HG03060 (cell line): ENCODE measurements at regions not wholly inside any gene's neighbourhood (a gene's known extent, or its start where the extent isn't known, plus 50 kb on each side); places are given as distances from the start of the nearest gene placed in this dataset.
"Not testable (repeated sequence)": the region's sequence is repeated elsewhere in the genome, so short reads cannot be mapped to it uniquely, and the experiment has no call there.

Experiments
- ATAC-seq: cut with Tn5 transposase; IDR thresholded peaks from one replicate; pipeline ENCODE4 v1.9.1; 2021; ENCODE audit warnings: low read depth, moderate number of reproducible peaks; ENCODE audit not compliant: unreplicated experiment

GRCh38 chr6:120553353-120553752 is 780.9 kb downstream of the TBC1D32 start:
- ATAC-seq: no peak

DNA sequence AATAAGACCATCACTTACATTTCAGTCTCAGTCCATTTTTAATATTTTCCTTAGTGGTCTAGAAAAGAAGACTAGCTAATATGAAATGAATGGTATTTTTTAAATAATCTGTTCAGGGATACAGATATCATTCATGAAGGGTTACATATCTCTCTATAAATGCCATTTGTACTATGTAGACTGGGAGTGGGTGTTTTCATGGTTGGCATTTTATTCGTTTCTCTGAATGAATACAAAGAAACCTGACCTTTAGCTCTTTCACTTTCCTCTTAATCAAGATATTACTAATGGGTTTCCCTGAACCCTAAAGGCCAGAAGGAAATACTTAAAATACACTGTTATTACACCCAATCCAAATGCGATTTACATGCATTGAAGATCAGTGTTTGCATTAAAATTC is 788.9 kb downstream of the TBC1D32 start:
- no peak for ATAC-seq

GRCh38 chr6:120534954-120535353 is 799.3 kb downstream of the TBC1D32 start:
- ATAC-seq: no peak

DNA sequence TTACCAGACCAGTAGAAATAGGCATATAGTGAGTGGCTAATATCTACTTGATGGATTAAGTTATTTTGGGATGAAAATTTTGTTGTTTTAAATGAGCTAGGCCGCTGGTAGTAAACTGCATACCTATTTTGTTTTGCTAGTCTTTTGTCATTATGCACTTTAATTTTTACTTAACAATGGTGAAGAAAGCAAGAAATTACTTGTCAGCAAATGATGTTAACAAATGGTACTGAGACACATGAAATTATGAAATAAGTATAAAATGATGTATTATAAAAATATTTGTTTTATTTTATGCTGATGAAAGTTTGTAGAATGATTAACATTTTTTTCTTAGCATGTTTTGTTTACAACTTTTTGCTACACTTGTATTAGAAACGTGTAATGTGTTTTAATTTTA is 807.7 kb downstream of the TBC1D32 start:
- ATAC-seq: no peak

DNA sequence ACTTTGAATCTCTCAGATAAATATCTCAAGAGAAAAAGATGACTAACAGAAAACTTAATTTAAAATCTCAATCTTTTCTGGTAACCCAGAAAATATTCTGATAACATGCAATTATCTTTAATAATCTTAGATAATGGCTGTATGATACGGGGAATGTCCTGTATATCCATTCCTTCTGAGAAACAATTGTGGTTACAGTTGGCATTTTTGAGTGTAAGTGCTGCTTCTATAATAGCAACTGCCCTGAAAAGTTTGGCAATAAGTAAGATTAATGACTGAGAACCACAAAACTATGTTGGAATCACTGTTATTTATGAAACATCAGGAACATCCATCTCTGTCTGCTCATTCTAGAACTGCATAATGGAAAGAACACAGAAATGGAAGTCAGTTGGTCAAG is 819.7 kb downstream of the TBC1D32 start:
- no peak for ATAC-seq

GRCh38 chr6:120511712-120512111 is 822.6 kb downstream of the TBC1D32 start:
- no peak for ATAC-seq

DNA sequence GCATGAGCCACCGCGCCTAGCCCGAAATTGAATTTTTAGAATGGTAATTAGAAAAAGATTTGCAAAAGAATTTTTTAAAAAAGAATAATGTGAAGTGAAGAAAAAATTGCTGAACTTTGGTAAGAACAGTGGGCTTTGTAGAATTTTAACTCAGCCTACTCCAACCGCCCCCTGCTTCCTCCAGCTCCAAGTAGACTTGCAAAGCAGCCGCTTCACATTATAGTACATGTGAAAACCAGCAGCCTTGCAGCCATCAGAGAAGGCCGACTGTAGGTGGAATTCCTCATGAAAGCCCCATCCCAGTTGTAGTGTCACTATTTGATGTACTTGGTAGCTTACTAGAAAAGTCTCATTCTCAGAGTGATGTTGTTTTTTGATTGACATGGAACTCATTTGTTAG is 835.6 kb downstream of the TBC1D32 start:
- ATAC-seq: no peak

DNA sequence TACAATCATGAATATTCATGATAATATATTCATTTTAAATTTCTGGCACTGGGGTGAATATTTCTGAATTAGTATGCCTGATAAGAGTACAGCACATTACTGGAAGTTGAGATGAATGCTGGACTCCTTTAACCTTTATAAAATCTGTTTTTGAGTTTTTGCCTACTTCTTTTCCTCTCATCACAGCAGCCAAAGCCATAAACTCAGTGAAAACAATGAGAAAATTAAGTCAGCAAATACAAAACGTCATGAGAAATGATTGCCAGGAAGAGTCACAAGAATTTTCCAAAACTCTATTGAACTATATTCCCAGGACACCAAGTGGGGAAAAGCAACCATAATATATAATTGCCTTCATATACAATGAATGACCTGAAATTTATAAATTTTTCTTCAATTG is 837.6 kb downstream of the TBC1D32 start:
- no peak for ATAC-seq

- ATAC-seq: no peak
These were observed 840.8 kb downstream of the TBC1D32 start for GRCh38 chr6:120493505-120493904.

DNA sequence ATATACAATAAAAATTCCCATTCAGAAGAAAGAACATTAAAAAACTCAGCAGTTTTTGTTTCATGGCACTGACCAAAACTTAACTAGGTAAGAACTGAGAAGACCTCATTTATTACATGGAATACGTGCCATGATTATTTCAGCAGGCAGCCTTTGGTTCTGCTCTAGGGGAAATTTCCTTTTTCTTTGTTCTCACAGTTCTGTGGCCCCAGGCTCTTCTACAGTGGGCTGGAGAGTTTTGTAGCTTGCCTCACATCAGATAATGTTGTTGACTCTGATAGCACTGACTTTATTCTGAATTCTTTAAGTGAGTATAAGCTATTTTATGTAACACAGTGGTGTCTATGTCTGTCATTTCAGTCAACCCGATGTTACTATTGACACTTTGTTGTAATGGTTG is 844.3 kb downstream of the TBC1D32 start:
- ATAC-seq: no peak

GRCh38 chr6:120484146-120484545 is 850.1 kb downstream of the TBC1D32 start:
- no peak for ATAC-seq

DNA sequence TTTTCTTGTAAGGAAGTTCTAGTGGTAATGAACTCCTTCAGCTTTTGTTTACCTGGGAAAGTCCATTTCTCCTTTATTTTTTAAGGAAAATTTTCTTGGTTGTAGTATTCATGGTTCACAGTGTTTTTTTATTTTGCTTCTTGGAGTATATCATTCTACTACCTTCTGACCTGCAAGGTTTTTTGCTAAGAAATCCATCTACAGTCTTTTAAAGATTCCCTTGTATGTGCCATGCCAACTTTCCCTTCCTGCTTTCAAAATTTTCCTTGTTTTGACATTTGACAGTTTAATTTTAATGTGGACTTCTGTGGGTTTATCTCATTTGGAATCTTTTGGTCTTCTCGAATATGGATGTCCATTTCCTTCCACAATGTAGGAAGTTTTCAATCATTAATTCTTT is 855.6 kb downstream of the TBC1D32 start:
- ATAC-seq: no peak

DNA sequence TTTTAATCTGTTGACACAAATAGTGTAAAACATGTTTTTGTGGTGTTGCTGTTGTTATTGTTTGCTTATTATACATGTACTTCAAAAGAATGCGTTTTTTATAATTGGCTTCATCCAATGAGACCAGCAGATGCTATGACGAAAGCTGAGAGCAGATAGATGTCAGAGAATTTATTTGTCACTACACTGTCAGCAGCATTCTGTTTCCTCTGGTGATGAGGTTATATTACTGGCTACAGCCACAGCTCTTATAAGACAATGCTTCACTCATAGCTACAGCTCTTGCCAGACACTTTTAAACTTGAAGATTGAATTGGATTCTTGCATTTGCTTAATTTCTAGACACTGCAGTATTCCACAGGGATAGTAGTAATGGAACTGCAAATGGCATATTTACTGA is 860.5 kb downstream of the TBC1D32 start:
- no peak for ATAC-seq

GRCh38 chr6:120468486-120468885 is 865.8 kb downstream of the TBC1D32 start:
- ATAC-seq: no peak

GRCh38 chr6:120451508-120451907 is 882.8 kb downstream of the TBC1D32 start:
- no peak for ATAC-seq

- ATAC-seq: no peak
These were observed 886.7 kb downstream of the TBC1D32 start for GRCh38 chr6:120447605-120448004.

- not testable (repeated sequence) for ATAC-seq
These were observed 901.4 kb downstream of the TBC1D32 start for GRCh38 chr6:120432840-120433239.

- ATAC-seq: no peak
These were observed 902.4 kb downstream of the TBC1D32 start for GRCh38 chr6:120431841-120432240.

DNA sequence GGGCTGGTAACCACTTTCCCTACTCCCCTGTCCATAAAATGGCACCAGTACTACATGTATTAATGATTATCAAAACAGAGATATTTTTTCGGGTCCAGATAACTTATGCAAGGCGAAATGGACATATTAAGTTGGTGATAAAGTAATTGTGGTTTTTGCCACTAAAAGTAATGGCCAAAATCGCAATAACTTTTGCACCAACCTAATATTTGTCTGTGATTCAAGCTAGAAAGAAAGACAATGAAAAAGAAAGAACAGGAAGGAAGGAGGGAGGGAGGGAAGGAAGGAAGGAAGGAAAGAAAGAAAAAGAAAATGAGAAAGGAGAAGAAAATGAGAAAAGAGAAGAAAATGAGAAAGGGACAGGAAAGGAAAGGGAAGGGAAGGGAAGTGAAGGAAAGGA is 922.9 kb downstream of the TBC1D32 start:
- no peak for ATAC-seq

- ATAC-seq: no peak
These were observed 923.7 kb downstream of the TBC1D32 start for GRCh38 chr6:120410586-120410985.

DNA sequence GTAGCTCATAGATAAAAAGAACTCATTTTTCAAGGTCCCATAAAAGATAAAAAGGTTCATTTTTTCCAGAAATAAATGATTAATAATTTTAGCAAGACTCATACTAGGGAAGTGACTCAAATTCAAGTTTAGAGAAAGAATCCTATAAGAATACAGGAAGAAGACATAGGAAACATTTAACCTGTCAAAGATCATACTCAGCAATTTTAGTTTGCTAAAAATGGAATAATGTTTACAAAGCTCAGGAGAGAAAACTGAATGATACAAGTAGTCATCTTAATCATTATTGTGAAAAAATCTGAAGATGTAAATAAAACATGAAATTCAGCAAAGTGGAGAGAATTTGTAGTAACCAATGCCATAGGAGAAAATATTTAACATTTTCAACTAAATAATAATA is 926.6 kb downstream of the TBC1D32 start:
- no peak for ATAC-seq

DNA sequence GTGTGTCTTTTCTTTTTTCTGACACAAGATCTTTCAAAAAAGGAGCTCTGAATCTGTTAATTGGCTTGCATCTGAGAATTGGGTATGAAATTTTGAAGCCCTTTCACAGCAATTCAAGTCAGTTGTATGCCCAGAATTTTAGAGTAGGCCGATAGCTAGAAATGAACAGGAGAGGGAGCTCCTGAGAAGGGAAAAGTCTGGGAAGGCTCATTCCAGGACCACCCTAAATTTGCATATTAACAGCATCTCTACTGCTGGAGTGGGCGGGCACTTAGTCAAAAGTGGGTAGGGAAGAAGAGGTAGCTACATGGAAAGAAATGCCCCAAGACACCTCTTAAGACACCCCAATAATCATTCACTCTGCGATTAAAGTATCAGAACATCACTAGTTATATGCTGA is 928.3 kb downstream of the TBC1D32 start:
- no peak for ATAC-seq

DNA sequence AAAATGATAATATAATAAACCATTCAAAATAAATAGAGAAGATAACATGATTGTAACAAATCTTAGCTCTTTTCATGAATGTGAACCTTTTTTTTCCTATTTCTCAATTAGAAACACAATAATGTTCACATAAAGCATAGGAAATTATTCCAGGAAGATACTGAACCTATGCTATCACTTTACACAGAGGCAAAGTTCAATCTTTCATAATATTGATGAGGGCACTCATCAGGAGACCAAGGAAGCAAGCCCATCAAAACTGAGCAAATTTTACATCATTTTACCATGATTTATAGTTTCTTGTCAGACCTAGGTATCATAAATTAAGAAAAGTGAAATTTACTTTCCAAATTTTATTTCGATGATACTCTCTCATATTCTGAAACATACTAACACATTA is 938.5 kb downstream of the TBC1D32 start:
- no peak for ATAC-seq

DNA sequence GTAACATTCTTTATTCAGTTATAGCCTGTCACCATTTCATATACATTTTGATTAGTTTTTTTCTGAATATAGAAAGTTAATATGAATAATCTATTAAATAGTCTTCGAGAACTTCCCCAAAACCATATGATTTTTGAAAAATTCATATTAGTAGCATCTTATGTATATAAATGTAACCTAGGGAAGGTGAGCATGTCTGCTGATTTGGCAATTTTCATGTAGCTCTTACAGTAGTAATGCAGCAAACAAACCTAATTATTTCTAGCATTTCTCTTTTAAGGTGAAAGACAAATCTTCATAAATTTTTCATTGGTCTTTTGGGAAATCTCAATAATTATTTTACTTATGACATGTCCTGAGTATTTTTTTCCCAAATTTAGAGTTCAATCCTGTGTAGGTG is 939.0 kb downstream of the TBC1D32 start:
- no peak for ATAC-seq
